Activated CD4-positive, alpha-beta T cell treated with anti-CD3 and anti-CD28 coated beads, Interleukin-2, amount 50 U/mL, for 48 hours (primary cell): ENCODE measurements at regions not wholly inside any gene's neighbourhood (a gene's known extent, or its start where the extent isn't known, plus 50 kb on each side); places are given as distances from the start of the nearest gene placed in this dataset.
"Not testable (repeated sequence)": the region's sequence is repeated elsewhere in the genome, so short reads cannot be mapped to it uniquely, and the experiment has no call there.

ENCODE experiments used
- DNase-seq, 2 experiments: peaks; one replicate each; pipeline ENCODE4 v3.0.0-alpha.2; 2020

DNA sequence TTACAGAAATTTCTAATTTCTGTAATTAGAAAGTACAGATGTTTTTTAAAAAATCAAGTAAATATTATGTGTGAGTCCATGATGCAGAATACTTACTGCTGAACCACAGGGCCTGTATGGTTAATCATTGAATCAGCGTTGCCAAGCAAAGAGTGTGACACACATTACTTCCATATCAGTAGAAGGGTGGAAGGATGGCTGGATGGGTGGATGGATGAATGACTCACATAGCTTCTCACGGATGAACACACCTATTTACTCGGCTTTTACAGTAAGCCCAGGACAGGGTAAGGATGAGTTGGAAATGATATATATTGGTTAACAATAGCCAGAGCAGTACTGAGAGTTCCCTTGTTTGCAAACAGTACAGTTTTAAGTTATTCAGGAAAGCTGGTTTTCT lies 495.9 kb upstream of the RBFOX1 start:
- DNase-seq: no peak

DNA sequence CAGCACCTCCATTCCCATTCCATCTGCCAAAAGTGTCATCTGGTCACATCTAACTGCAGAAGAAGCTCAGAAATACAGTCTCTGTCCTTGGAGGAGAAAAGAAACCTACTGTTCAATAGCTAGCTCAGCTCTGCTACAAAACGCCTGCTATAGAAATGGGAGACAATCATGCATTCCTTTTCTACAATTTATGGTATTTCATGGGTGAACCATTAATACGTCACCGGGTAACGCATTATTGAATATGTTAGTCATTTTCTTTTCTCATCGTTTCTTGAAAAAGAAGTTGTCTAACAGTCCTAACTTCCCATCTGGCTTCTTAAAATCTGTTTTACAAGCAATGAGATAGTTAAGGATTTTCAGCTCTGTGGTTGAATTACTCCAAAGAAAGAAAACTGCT lies 496.7 kb upstream of the RBFOX1 start:
- DNase-seq: no peak

DNA sequence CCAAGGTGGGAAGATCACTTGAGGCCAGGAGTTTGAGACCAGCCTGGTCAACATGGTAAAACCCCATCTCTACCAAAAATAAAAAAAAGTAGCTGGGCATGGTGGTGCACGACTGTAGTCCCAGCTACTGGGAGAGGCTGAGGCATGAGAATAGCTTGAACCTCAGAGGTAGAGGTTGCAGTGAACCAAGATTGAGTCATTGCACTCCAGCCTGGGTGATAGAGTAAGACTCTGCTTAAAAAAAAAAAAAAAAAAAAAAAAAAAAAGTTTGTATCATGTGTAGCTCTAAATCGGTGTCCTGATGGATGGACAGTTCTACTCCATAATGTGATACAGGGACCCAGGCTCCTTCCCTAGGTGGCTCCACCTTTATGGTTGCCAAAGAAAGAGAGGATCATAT lies 497.1 kb upstream of the RBFOX1 start:
- DNase-seq: no peak

DNA sequence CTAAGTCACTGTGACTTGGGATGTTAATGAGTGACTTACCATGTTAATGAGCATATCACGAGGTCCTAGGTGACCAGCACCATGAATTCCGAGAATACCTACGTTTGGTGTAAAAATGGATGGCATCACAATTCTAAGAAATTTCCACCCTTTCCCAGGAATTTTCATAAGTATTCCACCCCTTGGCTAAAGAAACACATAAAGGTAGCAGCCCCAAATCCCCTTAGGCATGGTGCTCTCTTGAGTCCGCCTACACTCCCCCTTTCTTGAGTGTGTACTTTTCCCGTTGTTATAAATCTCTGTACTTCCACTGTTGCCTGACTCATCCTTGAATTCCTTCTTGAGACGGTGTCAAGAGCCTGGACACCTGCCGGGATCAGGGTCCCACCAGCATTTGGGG lies 504.0 kb upstream of the RBFOX1 start:
- no peak for DNase-seq

DNA sequence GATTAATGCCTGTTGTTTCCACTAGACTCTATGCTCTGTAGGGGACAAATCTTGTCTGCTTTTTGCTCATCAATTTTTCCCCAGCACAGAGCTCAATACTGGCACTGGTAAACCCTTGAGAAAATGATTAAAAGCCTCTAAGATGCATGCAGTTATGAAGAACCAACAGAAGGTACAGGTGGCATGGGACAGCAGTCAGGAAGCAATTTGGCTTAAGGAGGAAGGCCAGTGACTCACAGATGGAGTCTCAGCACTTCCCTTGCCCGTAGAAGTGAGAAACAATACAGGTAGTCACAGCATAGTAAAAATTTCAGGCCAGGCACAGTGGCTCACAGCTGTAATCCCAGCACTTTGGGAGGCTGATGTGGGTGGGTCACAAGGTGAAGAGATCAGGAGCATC lies 504.7 kb upstream of the RBFOX1 start:
- DNase-seq: no peak

DNA sequence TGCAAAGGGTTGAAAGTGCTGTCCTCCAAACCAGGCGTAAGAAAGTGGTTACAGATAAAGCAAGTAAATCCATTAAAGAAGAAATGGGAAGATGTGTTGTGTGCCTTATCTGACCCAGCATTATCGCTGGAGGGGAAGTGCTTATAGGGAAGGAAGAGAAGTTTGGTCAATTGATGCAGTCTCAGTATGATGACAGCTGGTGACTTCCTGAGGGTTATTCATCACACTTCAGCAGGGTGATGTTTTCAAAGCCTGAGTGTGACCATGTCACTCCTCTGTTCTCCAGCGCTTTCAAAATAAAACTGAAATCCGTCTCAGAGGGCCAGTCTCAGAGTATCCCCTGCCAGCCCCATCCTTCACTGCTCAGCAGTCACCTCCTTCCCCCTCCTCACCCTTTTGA lies 505.4 kb upstream of the RBFOX1 start:
- DNase-seq: no peak

DNA sequence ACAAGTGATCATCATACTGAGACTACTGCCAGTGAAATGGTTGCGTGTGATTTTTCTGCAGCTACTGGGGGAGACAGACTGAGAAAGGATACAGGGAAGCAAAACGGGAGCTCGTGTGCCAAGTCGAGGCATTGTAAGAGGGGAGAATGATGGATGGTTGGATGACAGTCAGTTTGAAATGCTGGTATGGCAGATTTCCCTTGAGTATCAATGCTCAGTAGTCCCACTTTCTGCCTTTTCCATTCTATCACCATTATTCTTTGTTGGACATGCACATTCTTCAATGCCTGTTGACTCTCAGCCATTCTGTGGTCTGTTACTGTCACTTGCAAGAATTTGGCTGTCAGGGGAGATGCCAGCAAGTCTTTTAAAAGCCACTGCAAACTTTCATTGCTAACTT lies 510.6 kb upstream of the RBFOX1 start:
- no peak for DNase-seq

DNA sequence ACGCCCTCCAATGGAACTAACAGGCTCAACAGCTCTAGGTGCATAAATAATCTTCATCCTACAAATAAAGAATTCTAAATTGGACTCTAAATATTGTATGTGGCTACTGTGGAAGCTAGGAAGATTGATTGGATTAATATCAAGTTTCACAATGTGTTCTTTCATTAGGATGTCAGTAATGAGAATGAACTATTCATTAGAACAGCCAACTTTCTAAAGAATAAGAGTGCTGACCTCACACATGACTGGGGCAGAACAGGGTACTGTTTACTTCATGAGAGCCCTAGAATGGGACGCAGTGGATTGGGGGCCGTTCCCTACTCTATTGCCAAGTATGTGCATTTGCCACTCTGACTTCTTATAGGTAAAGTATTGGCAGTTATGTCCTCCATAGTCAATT lies 528.2 kb upstream of the RBFOX1 start:
- DNase-seq: no peak

GRCh38 chr16:6803176-6803575 lies 529.5 kb upstream of the RBFOX1 start:
- DNase-seq: no peak

DNA sequence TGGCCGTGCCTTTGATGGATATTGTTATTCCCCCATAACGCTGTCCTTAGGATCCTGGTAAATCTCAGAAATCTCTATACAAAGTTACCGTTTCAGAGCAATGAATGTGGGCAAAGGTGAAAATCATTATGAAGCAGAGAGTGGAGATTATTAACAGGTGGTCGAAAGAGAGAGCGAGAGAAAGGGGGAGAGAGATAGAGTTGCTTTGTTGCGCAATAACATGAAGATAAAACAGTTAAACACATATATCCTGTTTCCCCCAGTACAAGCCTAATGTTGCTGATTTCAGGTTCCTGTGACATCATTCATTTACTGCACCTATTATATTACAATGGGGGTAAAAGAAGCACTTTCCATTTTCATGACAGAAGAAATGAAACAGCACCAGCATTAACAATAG lies 535.4 kb upstream of the RBFOX1 start:
- no peak for DNase-seq

GRCh38 chr16:6777624-6778023 lies 555.0 kb upstream of the RBFOX1 start:
- DNase-seq: no peak

- no peak for DNase-seq
Measured at GRCh38 chr16:6775712-6776111, 556.9 kb upstream of the RBFOX1 start.

- DNase-seq: no peak
Measured at GRCh38 chr16:6771956-6772355, 560.7 kb upstream of the RBFOX1 start.

DNA sequence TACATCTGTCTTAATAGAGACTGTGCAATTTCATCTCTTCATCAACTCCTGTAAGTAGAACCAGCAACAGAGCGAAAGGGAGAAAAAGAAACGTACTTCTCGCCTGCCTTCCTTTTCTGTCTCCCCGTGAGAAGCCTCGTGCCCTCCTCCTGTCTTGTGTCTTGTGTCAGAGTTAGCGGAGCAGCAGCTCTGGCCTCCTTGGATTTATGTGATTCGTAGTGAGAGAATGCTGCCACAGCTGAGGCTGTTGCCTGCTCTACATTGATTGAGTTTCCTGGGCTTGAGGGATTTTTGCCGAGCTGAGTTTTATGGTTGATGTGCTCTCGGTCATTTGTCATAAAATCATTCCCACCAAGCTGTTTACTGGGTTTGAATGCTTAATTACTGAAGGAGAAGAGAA lies 579.1 kb upstream of the RBFOX1 start:
- DNase-seq: no peak

DNA sequence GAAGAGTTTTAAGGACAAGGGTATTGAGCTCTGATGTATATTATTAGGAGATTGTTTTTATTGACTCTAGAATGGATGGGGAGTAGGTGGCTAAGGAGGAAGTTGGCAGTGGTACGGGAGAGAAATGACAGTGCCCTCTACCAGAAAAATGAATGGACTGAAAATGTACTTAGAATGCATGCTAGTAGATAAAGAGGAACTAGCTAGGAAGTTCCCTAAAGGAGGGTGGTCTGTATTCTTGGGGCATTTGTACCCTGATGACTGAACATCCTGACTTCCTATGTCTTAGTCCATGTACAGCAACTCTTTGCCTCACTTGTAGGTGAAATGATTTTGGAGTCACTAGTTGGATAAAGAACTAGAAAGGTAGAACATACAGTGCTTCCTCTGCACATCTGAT lies 581.5 kb upstream of the RBFOX1 start:
- DNase-seq: no peak

- DNase-seq: no peak
Measured at GRCh38 chr16:6749698-6750097, 582.9 kb upstream of the RBFOX1 start.

DNA sequence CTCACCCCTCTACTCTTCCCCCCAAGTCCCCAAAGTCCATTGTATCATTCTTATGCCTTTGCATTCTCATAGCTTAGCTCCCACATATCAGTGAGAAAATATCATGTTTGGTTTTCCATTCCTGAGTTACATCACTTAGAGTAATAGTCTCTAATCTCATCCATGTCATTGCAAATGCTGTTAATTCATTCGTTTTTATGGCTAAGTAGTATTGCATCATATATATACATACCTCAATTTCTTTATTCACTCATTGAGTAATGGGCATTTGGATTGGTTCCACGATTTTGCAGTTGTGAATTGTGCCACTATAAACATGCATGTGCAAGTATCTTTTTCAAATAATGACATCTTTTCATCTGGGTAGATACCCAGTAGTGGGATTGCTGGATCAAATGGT lies 596.3 kb upstream of the RBFOX1 start:
- not testable (repeated sequence) for DNase-seq

DNA sequence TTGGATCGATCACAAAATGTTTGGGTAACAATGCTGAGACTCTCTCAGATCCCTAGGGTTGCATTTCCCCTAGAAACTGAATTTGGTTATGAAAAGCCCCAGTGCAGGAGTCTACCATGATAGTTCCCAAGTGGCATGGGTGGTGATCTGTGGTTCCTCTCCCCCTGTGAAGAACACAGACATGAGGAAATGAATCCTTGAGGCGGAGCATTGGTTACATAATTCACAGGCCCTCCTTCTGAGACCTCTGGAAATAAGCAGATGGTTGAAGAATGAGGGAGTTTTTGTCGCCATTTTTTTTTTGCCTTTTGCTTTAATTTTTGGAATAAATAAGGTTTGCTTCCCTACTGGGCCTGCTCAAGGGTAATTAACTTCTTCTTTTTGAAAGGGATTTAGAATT lies 597.0 kb upstream of the RBFOX1 start:
- no peak for DNase-seq

- no peak for DNase-seq
Measured at GRCh38 chr16:6732166-6732565, 600.5 kb upstream of the RBFOX1 start.

- DNase-seq: no peak
Measured at GRCh38 chr16:6728381-6728780, 604.3 kb upstream of the RBFOX1 start.

GRCh38 chr16:6726621-6727020 lies 606.0 kb upstream of the RBFOX1 start:
- no peak for DNase-seq

GRCh38 chr16:6725634-6726331 lies 606.9 kb upstream of the RBFOX1 start:
- DNase-seq: no peak

- DNase-seq: not testable (repeated sequence)
Measured at GRCh38 chr16:6725206-6725605, 607.4 kb upstream of the RBFOX1 start.

GRCh38 chr16:6722786-6723185 lies 609.9 kb upstream of the RBFOX1 start:
- DNase-seq: no peak

- no peak for DNase-seq
Measured at GRCh38 chr16:6714510-6714909, 618.1 kb upstream of the RBFOX1 start.

- no peak for DNase-seq
Measured at GRCh38 chr16:6709736-6710135, 622.9 kb upstream of the RBFOX1 start.
